Lower leg skin (tissue), 4 donors: ENCODE measurements at regions not wholly inside any gene's neighbourhood (a gene's known extent, or its start where the extent isn't known, plus 50 kb on each side); places are given as distances from the start of the nearest gene placed in this dataset.
"Not testable (repeated sequence)": the region's sequence is repeated elsewhere in the genome, so short reads cannot be mapped to it uniquely, and the experiment has no call there.

Source experiments
- DNase-seq, 2 donors: peaks; one replicate each; pipeline ENCODE4 v3.0.0-alpha.2; 2019; ENCODE audit warnings: low spot score in 2 of 2
- H3K4me3 ChIP-seq: fragments of 200-600 bp; sonication (generic); 2 replicates; pipeline ENCODE4 v1.5.1; 2017; ENCODE audit warnings: mild to moderate bottlenecking, low read depth; ENCODE audit not compliant: poor library complexity, severe bottlenecking
- CTCF ChIP-seq, 3 donors: fragments of 450-650 bp; IDR thresholded peaks; one replicate each; pipeline ENCODE4 v1.5.1; 2016; ENCODE audit warnings: antibody characterized with exemption in 3 of 3, mild to moderate bottlenecking in 3 of 3, moderate library complexity in 2 of 3
- POLR2A ChIP-seq, 2 donors: fragments of 450-650 bp; IDR thresholded peaks; one replicate each; pipeline ENCODE4 v1.6.1; 2016 to 2017; ENCODE audit warnings: antibody characterized with exemption in 2 of 2, mild to moderate bottlenecking in 1 of 2, moderate library complexity in 1 of 2
- WGBS, 2 donors: methylation state at CpG; one replicate each; pipeline ENCODE4 v1.1.5; 2018; 5-methylcytosine and 5-hydroxymethylcytosine counted together
- intact Hi-C: fragments of 100-400 bp; cut with DNase I; formaldehyde crosslinking; loops from one replicate; pipeline ENCODE4 v1.15.0; 2023; ENCODE audit warnings: low total_unique reads

GRCh38 chr20:40868551-40869217 lies 159.9 kb upstream of the TOP1 start:
- H3K4me3 ChIP-seq: no peak overlapping the region
- no peak for DNase-seq
- TF ChIP-seq CTCF (IDR thresholded peaks at IDR 0.05) (no peak), POLR2A (IDR thresholded peaks at IDR 0.05) (no peak)
- WGBS, 2 donors: 30 to 58% methylated on average over 6 of the region's 6 CpGs
- intact Hi-C loops: no loop called here

GRCh38 chr20:40869218-40870147 lies 159.1 kb upstream of the TOP1 start:
- DNase-seq: no peak
- TF ChIP-seq POLR2A (IDR thresholded peaks at IDR 0.05) (no peak), CTCF (IDR thresholded peaks at IDR 0.05) (no peak)
- intact Hi-C loops: no loop called here
- WGBS, 2 donors: 70 to 86% methylated on average over 12 of the region's 12 CpGs
- no peak overlapping the region for H3K4me3 ChIP-seq

GRCh38 chr20:40875116-40876085 lies 153.2 kb upstream of the TOP1 start:
- no peak overlapping the region for H3K4me3 ChIP-seq
- TF ChIP-seq POLR2A (IDR thresholded peaks at IDR 0.05): no peak
- TF ChIP-seq CTCF (IDR thresholded peaks at IDR 0.05): no peak
- intact Hi-C loops: no loop called here
- DNase-seq: no peak
- 65 to 68% methylated on average over 7 to 9 of the region's 9 CpGs for WGBS, 2 donors

GRCh38 chr20:40878099-40878498 lies 150.5 kb upstream of the TOP1 start:
- DNase-seq, H3K4me3 ChIP-seq, intact Hi-C loops: not testable (repeated sequence)
- WGBS, 2 donors: 93 to 100% methylated on average over 1 of the region's 1 CpG

- WGBS, 2 donors: 41 to 49% methylated on average over 3 of the region's 3 CpGs
- intact Hi-C loops: no loop called here
- no peak for DNase-seq
- no peak for TF ChIP-seq CTCF (IDR thresholded peaks at IDR 0.05)
- TF ChIP-seq POLR2A (IDR thresholded peaks at IDR 0.05): no peak
- H3K4me3 ChIP-seq: no peak overlapping the region
Observed at GRCh38 chr20:40880063-40880728, 148.4 kb upstream of the TOP1 start.
